ENCODE measurements at regions not wholly inside any gene's neighbourhood (a gene's known extent, or its start where the extent isn't known, plus 50 kb on each side); places are given as distances from the start of the nearest gene placed in this dataset.
"Not testable (repeated sequence)": the region's sequence is repeated elsewhere in the genome, so short reads cannot be mapped to it uniquely, and the experiment has no call there.

- 65 to 79% (median 73%) methylated on average over 2 of the region's 2 CpGs for WGBS, 3 donors
- no peak overlapping the region for H3K27ac ChIP-seq (ENCODE audit: low read depth, low read length)
Observed at GRCh38 chr2:71988170-71988569, 159.5 kb downstream of the CYP26B1 start.

GRCh38 chr2:71976685-71977084 is 171.0 kb downstream of the CYP26B1 start:
- 64 to 85% (median 69%) methylated on average over 1 of the region's 1 CpG for WGBS, 3 donors
- H3K27ac ChIP-seq (ENCODE audit: low read depth, low read length): no peak overlapping the region

GRCh38 chr2:71974846-71975245 is 172.8 kb downstream of the CYP26B1 start:
- H3K27ac ChIP-seq (ENCODE audit: low read depth, low read length): no peak overlapping the region

DNA sequence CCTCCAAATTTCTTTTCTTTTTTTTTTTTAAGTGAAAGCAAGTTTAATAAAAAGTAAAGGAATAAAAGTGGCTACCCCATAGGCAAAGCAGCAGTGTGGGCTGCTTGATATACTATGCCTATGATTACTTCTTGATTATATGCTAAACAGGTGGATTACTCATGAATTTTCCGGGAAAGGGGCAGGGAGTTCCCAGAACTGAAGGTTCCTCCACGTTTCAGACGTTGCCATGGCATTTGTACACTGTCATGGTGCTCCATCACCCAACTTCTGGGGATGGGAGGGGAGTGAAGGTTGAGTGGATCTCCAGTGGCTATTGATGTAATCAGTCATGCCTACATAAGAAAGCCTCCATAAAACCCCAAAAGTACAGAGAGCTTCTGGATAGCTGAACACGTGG is 176.2 kb downstream of the CYP26B1 start:
- no peak overlapping the region for H3K27ac ChIP-seq (ENCODE audit: low read depth, low read length)
- 58 to 75% (median 73%) methylated on average over 4 of the region's 4 CpGs for WGBS, 3 donors

GRCh38 chr2:71965530-71965929 is 182.1 kb downstream of the CYP26B1 start:
- 52 to 57% (median 55%) methylated on average over 1 of the region's 1 CpG for WGBS, 3 donors
- no peak overlapping the region for H3K27ac ChIP-seq (ENCODE audit: low read depth, low read length)

- H3K27ac ChIP-seq (ENCODE audit: low read depth, low read length): no peak overlapping the region
- 34 to 41% (median 37%) methylated on average over 10 of the region's 10 CpGs for WGBS, 3 donors
Observed at GRCh38 chr2:71962911-71963694, 184.6 kb downstream of the CYP26B1 start.

GRCh38 chr2:71962350-71962749 is 185.3 kb downstream of the CYP26B1 start:
- 76 to 83% (median 80%) methylated on average over 3 of the region's 3 CpGs for whole genome bisulfite sequencing, 3 donors
- no peak overlapping the region for H3K27ac ChIP-seq (ENCODE audit: low read depth, low read length)

- 75 to 91% (median 79%) methylated on average over 5 of the region's 5 CpGs for WGBS, 3 donors
- no peak overlapping the region for H3K27ac ChIP-seq (ENCODE audit: low read depth, low read length)
Observed at GRCh38 chr2:71961289-71962027, 186.2 kb downstream of the CYP26B1 start.

DNA sequence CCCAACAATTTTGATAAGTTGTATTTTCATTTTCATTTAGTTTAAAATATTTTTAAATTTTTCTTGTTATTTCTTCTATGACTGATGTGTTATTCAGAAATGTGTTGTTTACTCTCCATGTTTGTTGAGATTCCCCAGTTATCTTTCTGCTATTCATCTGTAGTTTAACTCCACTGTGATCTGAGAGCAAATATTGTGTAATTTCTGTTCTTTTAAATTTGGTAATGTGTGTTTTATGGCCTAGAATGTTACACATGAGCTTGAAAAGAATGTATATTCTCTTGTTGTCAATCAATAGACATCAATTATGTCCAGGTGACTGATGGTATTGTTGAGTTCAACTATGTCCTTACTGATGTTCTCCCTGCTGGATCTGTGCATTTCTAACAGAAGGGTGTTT is 188.2 kb downstream of the CYP26B1 start:
- H3K27ac ChIP-seq (ENCODE audit: low read depth, low read length): no peak overlapping the region

DNA sequence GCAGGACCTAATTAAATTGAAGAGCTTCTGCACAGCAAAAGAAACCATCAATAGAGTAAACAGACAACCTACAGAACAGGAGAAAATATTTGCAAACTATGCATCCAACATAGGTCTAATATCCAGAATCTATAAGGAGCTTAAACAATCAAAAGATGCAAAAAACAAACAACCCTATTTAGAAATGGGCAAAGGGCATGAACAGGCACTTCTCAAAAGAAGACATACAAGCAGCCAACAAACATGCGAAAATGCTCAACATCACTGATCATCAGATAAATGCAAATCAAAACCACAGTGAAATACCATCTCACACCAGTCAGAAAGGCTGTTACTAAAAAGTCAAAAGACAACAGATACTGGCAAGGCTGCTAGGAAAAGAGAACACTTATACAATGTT is 189.2 kb downstream of the CYP26B1 start:
- WGBS, 3 donors: 93 to 100% (median 97%) methylated on average over 1 of the region's 1 CpG
- H3K27ac ChIP-seq (ENCODE audit: low read depth, low read length): not testable (repeated sequence)

GRCh38 chr2:71952572-71953188 is 195.0 kb downstream of the CYP26B1 start:
- 62 to 79% (median 75%) methylated on average over 6 of the region's 6 CpGs for WGBS, 3 donors
- no peak overlapping the region for H3K27ac ChIP-seq (ENCODE audit: low read depth, low read length)

- H3K27ac ChIP-seq (ENCODE audit: low read depth, low read length): no peak overlapping the region
- 84 to 97% (median 96%) methylated on average over 3 of the region's 3 CpGs for WGBS, 3 donors
Observed at GRCh38 chr2:71951718-71952404, 195.8 kb downstream of the CYP26B1 start.

DNA sequence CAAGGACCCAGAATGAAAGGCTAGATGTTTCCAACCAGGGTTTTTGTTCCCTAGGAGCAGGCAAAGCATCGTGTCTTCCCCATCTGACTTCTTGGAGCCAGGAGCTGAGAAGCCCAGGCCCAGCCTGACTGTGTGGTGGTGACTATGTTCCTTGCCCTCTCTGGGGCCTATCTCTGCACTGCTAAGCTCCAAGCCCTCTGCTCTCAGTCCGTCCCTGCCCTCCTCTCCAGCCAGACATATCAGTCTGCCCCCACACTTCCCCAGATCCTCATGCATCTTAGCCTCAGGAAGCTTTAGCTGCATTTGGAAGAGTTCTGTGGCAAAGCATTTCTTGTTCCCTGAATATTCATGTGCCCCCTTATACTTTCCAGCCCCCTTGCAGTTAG is 196.6 kb downstream of the CYP26B1 start:
- 62 to 78% (median 68%) methylated on average over 2 of the region's 2 CpGs for WGBS, 3 donors
- H3K27ac ChIP-seq (ENCODE audit: low read depth, low read length): peak overlapping the region; percentile 35

DNA sequence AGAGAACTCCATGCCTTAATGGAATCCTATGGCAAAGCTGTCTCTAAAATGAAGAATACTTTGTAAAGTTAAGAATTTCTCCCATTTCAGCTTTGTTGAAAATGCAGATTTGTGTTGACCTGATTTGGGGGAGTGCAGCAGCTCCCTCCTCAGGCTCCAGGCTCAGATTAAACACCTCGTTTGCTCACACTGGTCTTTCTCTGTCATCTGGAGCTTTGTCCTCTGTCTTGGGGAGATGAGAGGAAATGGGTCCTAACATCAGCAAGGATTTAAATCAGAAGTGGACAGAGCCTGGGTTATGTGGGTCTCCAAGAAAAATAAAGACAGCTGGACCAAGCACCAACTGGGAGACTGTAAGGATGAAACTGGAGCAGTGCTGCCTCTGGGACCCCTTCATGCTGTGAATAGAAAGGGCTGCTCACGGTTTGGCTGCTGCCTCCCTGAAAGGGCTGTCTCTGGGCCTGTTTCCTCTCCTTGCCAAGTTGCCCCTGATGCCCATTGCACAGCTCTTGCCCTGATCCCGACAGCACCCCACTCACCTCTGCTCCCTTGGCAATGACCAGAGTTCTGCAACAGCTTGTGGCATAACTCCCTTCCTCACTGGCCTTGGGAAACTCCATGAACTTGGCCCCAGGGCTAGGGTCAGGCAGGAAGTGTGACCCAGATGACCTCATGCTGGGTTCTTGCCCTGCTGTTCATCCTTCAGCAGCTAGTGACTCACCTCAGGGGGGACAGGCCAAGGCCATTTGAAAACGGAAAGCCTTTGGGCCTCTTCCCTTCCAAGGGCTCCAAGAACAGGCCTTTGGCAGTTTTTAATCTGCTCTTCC is 197.2 kb downstream of the CYP26B1 start:
- WGBS, 3 donors: 55 to 68% (median 55%) methylated on average over 4 of the region's 4 CpGs
- H3K27ac ChIP-seq (ENCODE audit: low read depth, low read length): peak overlapping the region; percentile 54

- H3K27ac ChIP-seq (ENCODE audit: low read depth, low read length): no peak overlapping the region
- WGBS, 3 donors: 90 to 95% (median 94%) methylated on average over 3 of the region's 3 CpGs
Observed at GRCh38 chr2:71949537-71949798, 198.2 kb downstream of the CYP26B1 start.

- 61 to 74% (median 66%) methylated on average over 11 of the region's 11 CpGs for WGBS, 3 donors
- no peak overlapping the region for H3K27ac ChIP-seq (ENCODE audit: low read depth, low read length)
Observed at GRCh38 chr2:71948781-71949536, 198.7 kb downstream of the CYP26B1 start.

DNA sequence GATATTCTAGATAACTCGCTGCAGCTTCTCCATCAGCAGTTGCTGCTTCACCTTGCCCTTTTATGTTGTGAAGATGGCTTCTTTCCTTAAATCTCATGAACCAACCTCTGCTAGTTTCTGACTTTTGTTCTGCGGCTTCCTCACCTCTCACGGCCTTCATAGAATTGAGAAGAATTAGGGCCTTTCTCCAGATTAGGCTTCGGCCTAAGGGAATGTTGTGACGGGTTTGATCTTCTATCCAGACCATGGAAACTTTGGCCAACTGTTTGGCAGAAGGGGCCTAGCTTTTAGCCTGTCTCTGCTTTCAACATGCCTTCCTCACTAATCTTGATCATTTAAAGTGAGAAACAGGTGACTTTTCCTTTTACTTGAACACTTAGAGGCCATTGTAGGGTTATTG is 199.9 kb downstream of the CYP26B1 start:
- 96 to 99% (median 98%) methylated on average over 5 of the region's 5 CpGs for WGBS, 3 donors
- H3K27ac ChIP-seq (ENCODE audit: low read depth, low read length): no peak overlapping the region

DNA sequence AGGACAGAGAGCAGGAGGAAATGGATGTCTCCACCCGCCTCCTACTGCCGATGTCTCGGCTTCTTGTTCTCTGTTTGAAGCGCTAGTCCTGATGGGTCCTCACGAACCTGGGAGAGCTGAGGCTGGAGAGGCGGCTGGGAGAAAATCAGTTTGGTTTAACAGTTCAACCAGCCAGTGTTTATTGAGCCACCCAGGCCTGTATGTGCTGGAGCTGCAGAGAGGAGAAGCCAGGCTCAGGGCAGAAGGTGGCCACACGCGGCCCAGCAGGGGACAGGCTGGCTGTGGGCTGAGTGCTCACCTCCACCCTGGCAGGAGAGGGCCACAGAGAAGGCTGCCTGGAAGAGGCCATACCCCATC is 202.1 kb downstream of the CYP26B1 start:
- no peak overlapping the region for H3K27ac ChIP-seq (ENCODE audit: low read depth, low read length)
- whole genome bisulfite sequencing, 3 donors: 65 to 70% (median 66%) methylated on average over 8 of the region's 8 CpGs
